MCF 10A (cell line): ENCODE measurements at regions not wholly inside any gene's neighbourhood (a gene's known extent, or its start where the extent isn't known, plus 50 kb on each side); places are given as distances from the start of the nearest gene placed in this dataset.

Experiments used
- BruUV-seq: library from RNA; stranded (reverse); fragments of 400-500 nt; replicated peaks from 2 replicates; lab custom pipeline; 2021; lab: Mats Ljungman, UMichigan
- CTCF ChIA-PET: fragments of 300-600 bp; sonication (Branson Sonifier 250); formaldehyde crosslinking; extraction: SDS; loops from one replicate; lab custom pipeline; 2021; ENCODE audit warnings: antibody characterized with exemption, inconsistent platforms; lab: Yijun Ruan, JAX
- POLR2A ChIA-PET: fragments of 300-600, 350-650 bp; sonication (Branson Sonifier 250); formaldehyde crosslinking; extraction: SDS; loops from one replicate; lab custom pipeline; 2020; ENCODE audit warnings: antibody characterized with exemption, inconsistent platforms; lab: Yijun Ruan, JAX
- DNase-seq: peaks from one replicate; pipeline ENCODE4 v3.0.0-alpha.2; 2018; ENCODE audit not compliant: unreplicated experiment
- H3K27ac Mint-ChIP-seq: one replicate; pipeline ENCODE4 v1.8.0; 2022; ENCODE audit warnings: mild to moderate bottlenecking, low read depth, mixed read lengths; ENCODE audit not compliant: unreplicated experiment
- H3K27me3 Mint-ChIP-seq: one replicate; pipeline ENCODE4 v1.8.0; 2022; ENCODE audit warnings: mixed read lengths; ENCODE audit not compliant: insufficient read depth, unreplicated experiment
- H3K36me3 Mint-ChIP-seq: one replicate; pipeline ENCODE4 v1.8.0; 2022; ENCODE audit warnings: mild to moderate bottlenecking, moderate library complexity, mixed read lengths; ENCODE audit not compliant: insufficient read depth, unreplicated experiment
- H3K4me1 Mint-ChIP-seq: one replicate; pipeline ENCODE4 v1.8.0; 2022; ENCODE audit warnings: mixed read lengths; ENCODE audit not compliant: insufficient read depth, unreplicated experiment
- H3K4me3 Mint-ChIP-seq: one replicate; pipeline ENCODE4 v1.8.0; 2022; ENCODE audit warnings: mild to moderate bottlenecking, moderate library complexity, mixed read lengths; ENCODE audit not compliant: unreplicated experiment
- H3K9me3 Mint-ChIP-seq: one replicate; pipeline ENCODE4 v1.8.0; 2022; ENCODE audit warnings: mixed read lengths; ENCODE audit not compliant: unreplicated experiment
- intact Hi-C: fragments of 100-400 bp; cut with micrococcal nuclease; formaldehyde crosslinking; loops from 2 replicates; pipeline ENCODE4 v1.14.1; 2022
- TF ChIP-seq, protein P1 (sequence below): fragments of 200-600 bp; IDR thresholded peaks from one replicate; pipeline ENCODE4 v1.8.0; 2022; ENCODE audit warnings: antibody characterized with exemption, mild to moderate bottlenecking; ENCODE audit not compliant: unreplicated experiment

GRCh38 chr1:192914696-192915095 is 105.9 kb downstream of the RGS2 start:
- H3K27me3 Mint-ChIP-seq: no peaks in the 10 kb centered on the region
- ChIA-PET POLR2A (interaction anchor here (0.9 to 3.8 kb wide), 6 partner anchors 12 to 111 kb away, joined by 3 to 36 read pairs (median 4); partner anchors contain the start of gene RGS2), CTCF (interaction anchor here (0.6 to 1.1 kb wide), 3 partner anchors 12 to 306 kb away, joined by 3 to 4 read pairs (median 4); no protein-coding TSS in a partner anchor)
- intact Hi-C loops: no loop called here
- peaks cover 19% of the 10 kb centered on the region for H3K4me1 Mint-ChIP-seq
- H3K4me3 Mint-ChIP-seq: no peak overlapping the region
- peak overlapping the region; percentile 92 for H3K27ac Mint-ChIP-seq
- no TSS peak for BruUV-seq
- peaks cover 11% of the 10 kb centered on the region for H3K9me3 Mint-ChIP-seq
- no peak for DNase-seq
- TF ChIP-seq, protein P1, sequence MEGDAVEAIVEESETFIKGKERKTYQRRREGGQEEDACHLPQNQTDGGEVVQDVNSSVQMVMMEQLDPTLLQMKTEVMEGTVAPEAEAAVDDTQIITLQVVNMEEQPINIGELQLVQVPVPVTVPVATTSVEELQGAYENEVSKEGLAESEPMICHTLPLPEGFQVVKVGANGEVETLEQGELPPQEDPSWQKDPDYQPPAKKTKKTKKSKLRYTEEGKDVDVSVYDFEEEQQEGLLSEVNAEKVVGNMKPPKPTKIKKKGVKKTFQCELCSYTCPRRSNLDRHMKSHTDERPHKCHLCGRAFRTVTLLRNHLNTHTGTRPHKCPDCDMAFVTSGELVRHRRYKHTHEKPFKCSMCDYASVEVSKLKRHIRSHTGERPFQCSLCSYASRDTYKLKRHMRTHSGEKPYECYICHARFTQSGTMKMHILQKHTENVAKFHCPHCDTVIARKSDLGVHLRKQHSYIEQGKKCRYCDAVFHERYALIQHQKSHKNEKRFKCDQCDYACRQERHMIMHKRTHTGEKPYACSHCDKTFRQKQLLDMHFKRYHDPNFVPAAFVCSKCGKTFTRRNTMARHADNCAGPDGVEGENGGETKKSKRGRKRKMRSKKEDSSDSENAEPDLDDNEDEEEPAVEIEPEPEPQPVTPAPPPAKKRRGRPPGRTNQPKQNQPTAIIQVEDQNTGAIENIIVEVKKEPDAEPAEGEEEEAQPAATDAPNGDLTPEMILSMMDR: no peak
- H3K36me3 Mint-ChIP-seq: no peaks in the 10 kb centered on the region

GRCh38 chr1:192916021-192916420 is 107.2 kb downstream of the RGS2 start:
- Mint-ChIP-seq H3K4me3 (no peak overlapping the region), H3K27me3 (no peaks in the 10 kb centered on the region), H3K27ac (no peak overlapping the region), H3K4me1 (peaks cover 19% of the 10 kb centered on the region), H3K9me3 (peaks cover 11% of the 10 kb centered on the region), H3K36me3 (no peaks in the 10 kb centered on the region)
- TF ChIP-seq, protein P1: no peak
- POLR2A ChIA-PET: interaction anchor here (0.8 to 3.8 kb wide), 4 partner anchors 8 to 14 kb away, joined by 3 to 36 read pairs (median 10); no protein-coding TSS in a partner anchor
- CTCF ChIA-PET: interaction anchor here (0.7 to 0.9 kb wide), 2 partner anchors 49 to 109 kb away, joined by 3 read pairs; no protein-coding TSS in a partner anchor
- no TSS peak for BruUV-seq
- DNase-seq: no peak
- intact Hi-C loops: no loop called here

GRCh38 chr1:192918259-192918658 is 109.4 kb downstream of the RGS2 start:
- no peak for DNase-seq
- ChIA-PET POLR2A (no interaction called here), CTCF (interaction anchor here (1.0 to 1.1 kb wide), 2 partner anchors 111 to 113 kb away, joined by 3 read pairs; no protein-coding TSS in a partner anchor)
- TF ChIP-seq, protein P1: no peak
- Mint-ChIP-seq H3K27ac (no peak overlapping the region), H3K36me3 (no peaks in the 10 kb centered on the region), H3K4me1 (peaks cover 19% of the 10 kb centered on the region), H3K4me3 (no peak overlapping the region), H3K27me3 (no peaks in the 10 kb centered on the region), H3K9me3 (no peaks in the 10 kb centered on the region)
- no TSS peak for BruUV-seq
- intact Hi-C loops: no loop called here

DNA sequence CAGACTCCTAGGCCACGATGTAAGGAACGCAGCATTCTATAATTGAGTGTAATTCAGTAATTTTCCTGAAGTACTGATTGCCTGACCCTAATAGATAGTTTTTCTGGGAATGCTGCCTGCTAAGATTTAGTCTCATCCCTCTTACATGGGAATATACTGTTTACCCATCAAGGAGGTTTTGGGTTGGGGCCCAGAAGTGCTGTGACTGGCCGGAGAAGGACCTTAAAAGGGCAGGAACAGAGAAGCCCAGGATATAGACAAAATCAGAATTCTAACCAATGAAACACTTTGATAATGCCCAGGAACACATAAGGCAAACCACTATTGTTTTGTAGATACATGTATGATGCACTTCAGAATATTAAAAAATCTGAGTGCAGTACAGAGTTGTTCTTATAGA is 111.6 kb downstream of the RGS2 start:
- ChIA-PET POLR2A (interaction anchor here (1.6 kb wide), 1 partner anchor 12 kb away, joined by 16 read pairs; no protein-coding TSS in a partner anchor), CTCF (no interaction called here)
- no peak overlapping the region for H3K27ac Mint-ChIP-seq
- H3K4me1 Mint-ChIP-seq: peaks cover 5% of the 10 kb centered on the region
- no peaks in the 10 kb centered on the region for H3K27me3 Mint-ChIP-seq
- intact Hi-C loops: no loop called here
- H3K4me3 Mint-ChIP-seq: no peak overlapping the region
- BruUV-seq: no TSS peak
- no peak for DNase-seq
- H3K9me3 Mint-ChIP-seq: no peaks in the 10 kb centered on the region
- H3K36me3 Mint-ChIP-seq: no peaks in the 10 kb centered on the region
- TF ChIP-seq, protein P1: no peak
